ENCODE measurements at regions not wholly inside any gene's neighbourhood (a gene's known extent, or its start where the extent isn't known, plus 50 kb on each side); places are given as distances from the start of the nearest gene placed in this dataset.
"Not testable (repeated sequence)": the region's sequence is repeated elsewhere in the genome, so short reads cannot be mapped to it uniquely, and the experiment has no call there.

- no peak for DNase-seq (ENCODE audit: low read depth)
These were observed 79.6 kb downstream of the RSPH3 start for GRCh38 chr6:158920311-158920905.

GRCh38 chr6:158919865-158920264 lies 80.1 kb downstream of the RSPH3 start:
- DNase-seq (ENCODE audit: low read depth): no peak

- DNase-seq (ENCODE audit: low read depth): no peak
These were observed 83.4 kb downstream of the RSPH3 start for GRCh38 chr6:158916617-158917016.

GRCh38 chr6:158914923-158915322 lies 85.1 kb downstream of the RSPH3 start:
- no peak for DNase-seq (ENCODE audit: low read depth)

GRCh38 chr6:158913580-158913979 lies 86.4 kb downstream of the RSPH3 start:
- DNase-seq (ENCODE audit: low read depth): no peak

GRCh38 chr6:158912655-158913054 lies 87.3 kb downstream of the RSPH3 start:
- no peak for DNase-seq (ENCODE audit: low read depth)

GRCh38 chr6:158911746-158912480 lies 88.1 kb downstream of the RSPH3 start:
- no peak for DNase-seq (ENCODE audit: low read depth)

- no peak for DNase-seq (ENCODE audit: low read depth)
These were observed 89.2 kb downstream of the RSPH3 start for GRCh38 chr6:158910484-158911440.

GRCh38 chr6:158909938-158910337 lies 90.1 kb downstream of the RSPH3 start:
- DNase-seq (ENCODE audit: low read depth): no peak

GRCh38 chr6:158908606-158909005 lies 89.4 kb upstream of the EZR start:
- no peak for DNase-seq (ENCODE audit: low read depth)

GRCh38 chr6:158907931-158908330 lies 88.8 kb upstream of the EZR start:
- DNase-seq (ENCODE audit: low read depth): no peak

- DNase-seq (ENCODE audit: low read depth): no peak
These were observed 87.8 kb upstream of the EZR start for GRCh38 chr6:158906926-158907325.

- DNase-seq (ENCODE audit: low read depth): no peak
These were observed 86.1 kb upstream of the EZR start for GRCh38 chr6:158905277-158905676.

GRCh38 chr6:158903801-158904200 lies 84.6 kb upstream of the EZR start:
- no peak for DNase-seq (ENCODE audit: low read depth)

- no peak for DNase-seq (ENCODE audit: low read depth)
These were observed 81.6 kb upstream of the EZR start for GRCh38 chr6:158900663-158901312.

- DNase-seq (ENCODE audit: low read depth): no peak
These were observed 78.1 kb upstream of the EZR start for GRCh38 chr6:158897236-158897635.

GRCh38 chr6:158895661-158896060 lies 76.5 kb upstream of the EZR start:
- DNase-seq (ENCODE audit: low read depth): no peak

- peak; percentile 73 for DNase-seq (ENCODE audit: low read depth)
These were observed 75.0 kb upstream of the EZR start for GRCh38 chr6:158894193-158894592.

GRCh38 chr6:158892266-158892665 lies 73.1 kb upstream of the EZR start:
- DNase-seq (ENCODE audit: low read depth): no peak

GRCh38 chr6:158891560-158891959 lies 72.4 kb upstream of the EZR start:
- DNase-seq (ENCODE audit: low read depth): not testable (repeated sequence)

GRCh38 chr6:158888171-158888570 lies 69.0 kb upstream of the EZR start:
- DNase-seq (ENCODE audit: low read depth): peak; percentile 47

All from RPMI7951 (cell line).